ENCODE measurements at regions not wholly inside any gene's neighbourhood (a gene's known extent, or its start where the extent isn't known, plus 50 kb on each side); places are given as distances from the start of the nearest gene placed in this dataset.

DNA sequence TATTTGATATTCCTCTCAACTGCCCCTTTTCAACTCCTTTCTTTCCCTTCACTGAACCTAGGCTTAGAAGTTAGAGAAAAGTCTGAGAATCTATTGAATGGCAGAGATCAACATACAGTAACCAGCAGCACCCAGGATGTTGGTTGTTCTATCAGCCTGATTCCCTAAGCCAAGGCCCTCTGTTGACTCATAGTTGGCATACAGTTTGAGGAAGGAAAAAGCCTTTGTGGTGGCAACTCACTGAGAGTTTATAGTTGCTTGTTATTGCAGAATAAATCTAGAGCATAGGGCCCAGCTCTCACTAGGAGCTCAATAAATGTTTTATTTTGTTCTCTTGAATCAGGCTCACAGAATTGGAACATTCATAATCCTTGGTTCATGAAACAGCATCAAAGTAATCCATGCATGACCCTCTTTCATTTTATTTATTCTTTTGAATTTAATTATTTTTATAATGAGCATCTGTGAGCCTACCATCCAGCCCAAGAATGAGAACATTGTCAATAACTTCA is 119.1 kb upstream of the ADGRF1 start:
- ATAC-seq (replicated peaks in 6 of 8) = no peak
- H3K4me3 ChIP-seq = no peak overlapping the region
- no peak overlapping the region for H3K27ac ChIP-seq
- no peaks in the 10 kb centered on the region for H3K4me1 ChIP-seq (replicated peaks in 1 of 2)
- in situ Hi-C loops (cut with MboI; ENCODE audit: low pct_unique_long_range_greater_than_20kb in 2 of 9, low sequenced_read_pairs in 9 of 9, unreplicated experiment in 9 of 9) = no loop called here

DNA sequence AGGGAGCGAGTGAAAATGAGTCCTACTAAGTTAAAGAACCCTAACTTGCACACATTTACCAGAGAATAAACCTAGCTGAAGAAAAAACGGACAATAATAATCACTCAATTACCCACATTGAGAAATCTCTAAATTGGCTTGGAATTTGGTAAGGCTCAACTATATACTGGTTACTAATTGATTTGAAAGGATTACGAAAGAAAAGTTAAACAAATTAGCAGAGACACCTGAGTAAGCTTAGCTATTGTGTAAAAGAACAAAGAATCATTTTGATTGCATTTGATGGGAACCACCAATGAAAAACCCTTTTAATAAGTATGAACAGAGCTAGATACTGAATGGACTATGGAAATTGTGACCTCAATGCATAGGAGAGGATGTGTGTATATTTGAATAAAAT is 118.6 kb upstream of the ADGRF1 start:
- no peaks in the 10 kb centered on the region for H3K4me1 ChIP-seq (replicated peaks in 1 of 2)
- 16 to 98% (median 87%) methylated on average over 3 of the region's 3 CpGs; no CpG with 5 or more reads in 1 of the 10 experiments for WGBS, 10 experiments
- in situ Hi-C loops (cut with MboI; ENCODE audit: low pct_unique_long_range_greater_than_20kb in 2 of 9, low sequenced_read_pairs in 9 of 9, unreplicated experiment in 9 of 9) = no loop called here
- no peak overlapping the region for H3K4me3 ChIP-seq
- ATAC-seq (replicated peaks in 6 of 8) = no peak
- no peak overlapping the region for H3K27ac ChIP-seq

DNA sequence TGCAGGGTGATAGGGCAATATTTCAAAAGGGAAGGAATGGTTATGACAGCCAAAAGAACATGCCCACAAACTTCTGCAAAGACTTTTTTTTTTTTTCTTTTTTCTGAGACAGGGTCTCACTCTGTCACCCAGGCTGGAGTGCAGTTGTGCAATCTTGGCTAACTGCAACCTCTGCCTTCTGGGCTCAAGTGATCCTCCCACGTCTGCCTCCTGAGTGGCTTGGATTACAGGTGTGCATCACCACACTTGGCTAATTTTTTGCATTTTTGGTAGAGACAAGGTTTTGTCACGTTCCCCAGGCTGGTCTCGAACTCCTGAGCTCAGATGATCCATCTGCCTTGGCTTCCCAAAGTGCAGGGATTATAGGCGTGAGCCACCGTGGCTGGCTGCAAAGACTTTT is 117.6 kb upstream of the ADGRF1 start:
- H3K4me3 ChIP-seq = no peak overlapping the region
- WGBS, 10 experiments = 0 to 93% (median 71%) methylated on average over 1 to 4 of the region's 5 CpGs; no CpG with 5 or more reads in 3 of the 10 experiments
- in situ Hi-C loops (cut with MboI; ENCODE audit: low pct_unique_long_range_greater_than_20kb in 2 of 9, low sequenced_read_pairs in 9 of 9, unreplicated experiment in 9 of 9) = no loop called here
- H3K4me1 ChIP-seq (replicated peaks in 1 of 2) = no peaks in the 10 kb centered on the region
- no peak overlapping the region for H3K27ac ChIP-seq
- ATAC-seq (replicated peaks in 6 of 8) = no peak

DNA sequence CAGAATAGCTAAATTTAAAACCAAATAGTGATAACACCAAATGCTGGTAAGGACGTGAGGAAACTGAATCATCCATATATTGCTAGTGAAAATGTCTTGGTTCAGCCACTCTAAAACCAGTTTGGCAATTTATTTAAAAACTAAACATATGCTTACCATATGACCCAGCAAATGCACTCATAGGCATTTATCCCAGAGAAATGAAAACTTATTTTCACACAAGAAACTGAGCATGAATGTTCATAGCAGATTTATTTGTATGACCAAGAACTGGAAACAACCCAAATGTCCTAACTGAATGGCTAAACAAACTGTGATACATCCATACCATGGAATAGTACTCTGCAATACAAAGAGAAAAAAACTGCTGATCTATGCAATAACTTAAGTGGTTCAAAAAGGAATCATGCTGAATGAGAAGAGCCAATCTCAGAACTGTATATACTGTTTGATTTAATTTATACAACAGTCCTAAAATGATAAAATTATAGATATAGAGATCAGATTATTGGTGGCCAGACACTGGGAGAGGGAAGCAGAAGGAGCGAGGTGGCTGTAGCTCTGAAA is 115.6 kb upstream of the ADGRF1 start:
- ATAC-seq (replicated peaks in 6 of 8) = no peak
- no peak overlapping the region for H3K4me3 ChIP-seq
- no peak overlapping the region for H3K27ac ChIP-seq
- WGBS, 10 experiments = 0 to 50% (median 35%) methylated on average over 1 to 2 of the region's 2 CpGs
- H3K4me1 ChIP-seq (replicated peaks in 1 of 2) = peaks cover 0 to 2% of the 10 kb centered on the region in 2 donors
- in situ Hi-C loops (cut with MboI; ENCODE audit: low pct_unique_long_range_greater_than_20kb in 2 of 9, low sequenced_read_pairs in 9 of 9, unreplicated experiment in 9 of 9) = no loop called here

DNA sequence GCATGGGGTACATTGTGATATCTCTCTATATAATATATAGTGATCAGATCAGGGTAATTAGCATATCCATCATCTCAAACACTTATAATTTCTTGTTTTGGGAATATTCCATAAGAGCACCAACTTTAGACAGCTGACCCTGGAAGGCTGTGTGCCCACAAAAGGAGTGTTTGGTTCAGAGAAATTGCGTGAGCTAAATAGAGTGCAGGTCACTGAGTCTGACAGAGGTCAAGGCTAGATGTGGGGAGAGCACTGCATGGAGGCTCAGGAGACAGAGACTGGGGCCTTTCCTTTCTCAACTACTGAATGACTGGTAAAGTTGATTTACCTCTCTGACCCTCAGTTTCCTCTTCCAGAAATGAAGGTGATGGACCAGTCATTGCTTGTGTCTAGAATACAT is 114.9 kb upstream of the ADGRF1 start:
- WGBS, 10 experiments = 38 to 71% (median 52%) methylated on average over 1 of the region's 1 CpG; no CpG with 5 or more reads in 6 of the 10 experiments
- in situ Hi-C loops (cut with MboI; ENCODE audit: low pct_unique_long_range_greater_than_20kb in 2 of 9, low sequenced_read_pairs in 9 of 9, unreplicated experiment in 9 of 9) = no loop called here

DNA sequence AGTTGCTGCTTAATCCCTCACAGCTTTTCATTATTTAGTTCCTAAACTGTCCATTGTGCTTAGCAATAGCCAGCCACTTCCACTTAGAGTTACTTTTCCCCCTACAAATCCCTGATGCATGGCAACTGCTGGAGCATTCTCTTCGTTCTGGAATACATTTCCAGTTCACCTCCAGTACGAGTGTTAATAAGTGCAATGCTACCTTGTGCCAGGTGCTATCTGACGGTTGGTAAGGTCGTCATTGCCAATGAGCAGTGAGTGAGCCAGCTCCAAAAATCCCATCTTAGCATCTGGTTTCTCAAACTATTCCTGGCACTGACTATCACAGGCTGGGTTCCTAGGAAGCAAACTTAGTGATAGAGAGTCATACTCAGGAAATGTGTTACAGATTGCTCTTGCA is 114.1 kb upstream of the ADGRF1 start:
- in situ Hi-C loops (cut with MboI; ENCODE audit: low pct_unique_long_range_greater_than_20kb in 2 of 9, low sequenced_read_pairs in 9 of 9, unreplicated experiment in 9 of 9) = no loop called here
- Histone ChIP-seq H3K4me3 (no peak overlapping the region), H3K27ac (no peak overlapping the region), H3K4me1 (replicated peaks in 1 of 2) (peaks cover 0 to 2% of the 10 kb centered on the region in 2 donors)
- no peak for ATAC-seq (replicated peaks in 6 of 8)
- 0 to 92% (median 68%) methylated on average over 1 to 4 of the region's 4 CpGs; no CpG with 5 or more reads in 4 of the 10 experiments for WGBS, 10 experiments

More for the DNA sequence above, 114.9 kb upstream of the ADGRF1 start:
- no peak for ATAC-seq (replicated peaks in 6 of 8)
- H3K4me1 ChIP-seq (replicated peaks in 1 of 2) = peaks cover 0 to 2% of the 10 kb centered on the region in 2 donors
- H3K4me3 ChIP-seq = no peak overlapping the region
- no peak overlapping the region for H3K27ac ChIP-seq

DNA sequence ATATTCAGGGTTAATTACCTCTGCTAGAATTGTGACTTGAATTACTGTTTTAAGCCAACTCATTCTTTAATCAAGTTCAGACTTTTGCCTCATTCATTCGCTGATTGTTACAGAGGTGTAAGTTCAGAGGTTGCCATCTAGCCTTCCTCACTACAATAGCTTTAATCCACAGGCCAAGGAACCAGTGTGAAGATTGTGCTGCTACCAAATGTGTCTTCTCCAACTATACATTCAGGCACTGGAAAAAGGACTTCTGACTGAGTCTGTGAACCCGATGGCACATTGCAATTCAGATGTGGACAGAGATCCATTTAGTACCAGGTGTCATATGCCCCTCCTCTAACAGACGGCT is 111.2 kb upstream of the ADGRF1 start:
- ATAC-seq (replicated peaks in 6 of 8) = no peak
- Histone ChIP-seq H3K4me1 (replicated peaks in 1 of 2) (peaks cover 0 to 2% of the 10 kb centered on the region in 2 donors), H3K4me3 (no peak overlapping the region), H3K27ac (no peak overlapping the region)
- WGBS, 10 experiments = 33 to 100% (median 74%) methylated on average over 1 to 3 of the region's 3 CpGs; no CpG with 5 or more reads in 4 of the 10 experiments
- in situ Hi-C loops (cut with MboI; ENCODE audit: low pct_unique_long_range_greater_than_20kb in 2 of 9, low sequenced_read_pairs in 9 of 9, unreplicated experiment in 9 of 9) = no loop called here

DNA sequence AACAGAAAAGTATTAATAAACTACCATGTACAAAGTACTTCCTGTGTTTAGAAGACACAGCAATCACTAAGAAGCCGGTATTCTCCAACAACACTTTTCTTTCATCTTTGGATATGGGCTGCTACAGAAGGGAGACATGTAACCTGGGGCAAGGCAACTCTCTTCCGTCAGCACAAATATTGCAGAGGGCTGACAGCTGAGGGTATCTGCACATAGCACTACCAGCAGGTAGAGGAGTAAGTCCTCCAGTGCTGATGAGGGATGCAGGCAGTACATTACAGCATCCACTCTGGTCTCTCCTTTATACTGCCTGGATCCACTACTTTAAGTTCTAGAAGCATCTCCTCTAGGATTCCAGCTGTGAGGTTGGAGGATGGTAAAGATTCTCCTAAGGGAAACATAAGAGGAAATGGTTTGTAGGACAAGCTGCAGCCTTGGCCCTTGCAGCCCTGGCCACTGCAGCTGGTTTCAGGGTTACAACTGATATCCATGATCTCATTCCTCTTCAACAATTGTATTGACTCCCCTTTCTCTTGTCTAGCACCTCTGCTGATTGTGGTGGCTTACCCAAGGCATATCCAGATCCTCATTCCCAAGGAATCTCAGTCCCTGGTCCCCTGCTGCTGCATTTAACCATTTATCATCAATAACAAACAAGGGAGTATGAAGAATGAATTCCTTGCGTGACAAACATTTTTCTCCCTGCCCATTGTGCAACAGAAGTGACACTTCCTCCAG is 110.7 kb upstream of the ADGRF1 start:
- ATAC-seq (replicated peaks in 6 of 8) = no peak
- 43 to 100% (median 90%) methylated on average over 1 to 3 of the region's 3 CpGs; no CpG with 5 or more reads in 1 of the 10 experiments for WGBS, 10 experiments
- Histone ChIP-seq H3K27ac (no peak overlapping the region), H3K4me3 (no peak overlapping the region), H3K4me1 (replicated peaks in 1 of 2) (peaks cover 2 to 4% of the 10 kb centered on the region in 2 donors)
- in situ Hi-C loops (cut with MboI; ENCODE audit: low pct_unique_long_range_greater_than_20kb in 2 of 9, low sequenced_read_pairs in 9 of 9, unreplicated experiment in 9 of 9) = no loop called here

DNA sequence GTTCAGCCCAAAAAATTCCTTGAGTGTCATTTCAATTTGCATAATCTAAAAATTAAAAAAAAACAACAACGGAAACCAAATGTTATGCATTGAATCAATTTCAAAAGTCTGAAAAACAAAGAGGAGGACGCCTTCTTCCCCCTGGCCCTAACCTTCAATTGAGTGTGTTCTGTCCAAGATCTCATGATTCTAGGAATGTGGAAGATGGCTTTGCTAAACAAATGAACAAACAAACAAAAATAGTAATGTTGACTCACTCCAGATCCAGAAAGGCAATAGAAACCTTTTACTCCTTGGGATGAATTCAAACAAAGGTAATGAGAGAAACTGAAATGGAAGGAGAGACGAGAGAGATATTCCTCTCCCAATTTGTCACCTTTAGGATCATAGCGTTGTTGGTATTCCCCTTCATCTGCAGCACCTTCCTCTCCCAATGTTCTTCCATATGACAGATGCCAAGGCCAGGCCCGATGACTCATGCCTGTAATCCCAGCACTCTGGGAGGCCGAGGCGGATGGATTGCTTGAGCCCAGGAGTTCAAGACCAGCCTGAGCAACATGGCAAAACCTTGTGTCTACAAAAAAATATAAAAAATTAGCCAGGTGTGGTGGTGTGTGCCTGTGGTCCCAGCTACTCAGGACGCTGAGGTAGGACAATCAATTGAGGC is 109.2 kb upstream of the ADGRF1 start:
- peaks cover 17 to 18% of the 10 kb centered on the region in 2 donors for H3K4me1 ChIP-seq (replicated peaks in 1 of 2)
- in situ Hi-C loops (cut with MboI; ENCODE audit: low pct_unique_long_range_greater_than_20kb in 2 of 9, low sequenced_read_pairs in 9 of 9, unreplicated experiment in 9 of 9) = no loop called here
- no peak overlapping the region for H3K27ac ChIP-seq
- ATAC-seq (replicated peaks in 6 of 8) = no peak
- WGBS, 10 experiments = 26 to 95% (median 81%) methylated on average over 1 to 7 of the region's 8 CpGs
- no peak overlapping the region for H3K4me3 ChIP-seq

DNA sequence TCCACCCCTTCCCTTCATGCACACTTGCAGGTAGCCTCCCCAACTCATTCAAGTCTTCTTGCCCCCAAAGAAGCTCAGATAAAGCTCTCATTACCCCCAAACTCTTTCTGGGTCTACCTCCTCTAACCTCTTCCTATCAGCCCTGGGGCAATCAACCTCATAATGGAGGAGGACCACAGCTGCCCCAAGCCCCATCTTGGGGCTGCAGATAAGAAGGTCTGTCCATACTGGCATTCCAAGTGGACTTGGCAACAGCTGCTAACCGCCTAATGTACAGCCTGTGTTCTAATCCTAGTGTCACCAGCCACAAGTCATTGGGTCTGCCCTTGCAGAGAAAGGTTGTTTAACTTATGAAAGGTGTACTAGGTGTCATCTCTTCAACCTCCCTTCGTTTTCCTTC is 107.4 kb upstream of the ADGRF1 start:
- ATAC-seq (replicated peaks in 6 of 8) = no peak
- Histone ChIP-seq H3K4me1 (replicated peaks in 1 of 2) (peaks cover 18 to 19% of the 10 kb centered on the region in 2 donors), H3K4me3 (no peak overlapping the region), H3K27ac (no peak overlapping the region)
- in situ Hi-C loops (cut with MboI; ENCODE audit: low pct_unique_long_range_greater_than_20kb in 2 of 9, low sequenced_read_pairs in 9 of 9, unreplicated experiment in 9 of 9) = no loop called here
- WGBS, 10 experiments = 0 to 86% (median 0%) methylated on average over 1 to 2 of the region's 2 CpGs; no CpG with 5 or more reads in 4 of the 10 experiments

DNA sequence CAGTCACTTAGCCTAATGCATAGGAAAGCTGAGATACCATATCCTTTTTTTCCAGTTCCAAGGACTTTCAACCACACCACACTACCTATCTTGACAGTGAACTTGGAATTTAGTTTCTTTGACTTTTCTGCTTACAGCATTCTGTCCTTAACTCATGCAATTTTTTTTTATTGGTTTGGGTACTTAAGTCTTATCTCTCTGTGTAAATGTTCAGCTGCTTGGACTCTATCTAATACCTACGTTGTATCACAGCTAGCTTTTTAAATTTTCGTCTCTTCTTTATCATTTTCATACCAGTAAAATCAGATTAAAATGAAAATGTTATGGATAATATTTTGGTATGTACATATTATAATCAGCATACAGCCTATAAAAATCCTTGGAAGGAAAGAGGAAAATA is 106.9 kb upstream of the ADGRF1 start:
- Histone ChIP-seq H3K27ac (no peak overlapping the region), H3K4me1 (replicated peaks in 1 of 2) (peaks cover 18 to 19% of the 10 kb centered on the region in 2 donors), H3K4me3 (no peak overlapping the region)
- no peak for ATAC-seq (replicated peaks in 6 of 8)
- 15 to 100% (median 75%) methylated on average over 1 to 2 of the region's 2 CpGs; no CpG with 5 or more reads in 1 of the 10 experiments for WGBS, 10 experiments
- in situ Hi-C loops (cut with MboI; ENCODE audit: low pct_unique_long_range_greater_than_20kb in 2 of 9, low sequenced_read_pairs in 9 of 9, unreplicated experiment in 9 of 9) = no loop called here

DNA sequence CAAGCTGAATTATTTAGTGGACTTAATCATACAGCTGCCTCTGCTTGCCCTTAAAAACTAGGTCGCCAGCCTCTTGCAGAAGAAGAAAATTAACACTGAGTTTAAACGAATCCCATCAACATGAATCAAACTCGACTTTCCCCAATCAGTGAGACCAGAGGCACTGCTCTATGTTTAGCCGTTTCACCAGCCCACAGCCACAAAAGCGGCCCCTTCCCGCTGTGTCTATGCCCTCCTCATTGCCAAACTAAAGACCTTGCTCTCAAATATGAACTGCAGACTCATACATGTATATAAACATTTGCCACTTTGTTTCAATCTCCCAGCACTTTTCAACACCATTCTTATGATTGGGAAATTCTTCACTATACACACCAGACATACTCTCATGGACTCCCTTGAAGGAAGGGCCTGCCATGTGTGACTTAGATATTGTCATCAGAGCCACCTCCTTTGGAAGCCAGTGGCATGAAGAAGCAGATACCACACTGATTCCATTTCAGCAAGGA is 105.8 kb upstream of the ADGRF1 start:
- in situ Hi-C loops (cut with MboI; ENCODE audit: low pct_unique_long_range_greater_than_20kb in 2 of 9, low sequenced_read_pairs in 9 of 9, unreplicated experiment in 9 of 9) = no loop called here
- no peak overlapping the region for H3K4me3 ChIP-seq
- H3K4me1 ChIP-seq (replicated peaks in 1 of 2) = peaks cover 18 to 19% of the 10 kb centered on the region in 2 donors
- WGBS, 10 experiments = 0 to 77% (median 40%) methylated on average over 1 to 6 of the region's 6 CpGs; no CpG with 5 or more reads in 1 of the 10 experiments
- ATAC-seq (replicated peaks in 6 of 8) = peak in 1 of 8 experiments; percentile 24
- no peak overlapping the region for H3K27ac ChIP-seq

DNA sequence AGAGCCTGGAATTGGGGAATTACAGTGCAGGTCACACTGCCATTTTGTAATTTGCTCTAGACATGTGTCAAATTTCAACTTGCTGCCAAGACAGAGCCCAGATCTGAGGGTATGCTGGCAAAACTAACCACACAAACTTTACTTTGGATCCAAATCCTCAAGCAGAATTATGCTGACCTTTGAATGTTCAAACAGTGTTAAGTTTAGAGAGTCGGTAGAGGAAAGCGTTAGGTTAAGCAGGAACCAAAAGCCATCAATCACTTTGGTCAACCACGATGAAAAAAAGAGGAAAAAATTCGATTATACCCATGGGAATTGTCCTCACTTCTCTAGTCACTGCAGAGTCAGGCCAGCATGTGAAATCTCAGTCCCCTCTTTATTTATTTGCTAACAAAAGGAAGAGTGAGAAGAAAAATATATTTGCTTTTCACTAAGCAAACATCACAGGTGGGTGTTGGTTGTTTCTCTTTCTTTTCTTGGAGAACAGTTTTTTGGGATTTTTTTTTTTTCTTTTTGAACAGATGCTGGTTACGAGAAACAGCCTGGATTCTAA is 105.1 kb upstream of the ADGRF1 start:
- Histone ChIP-seq H3K4me3 (no peak overlapping the region), H3K27ac (no peak overlapping the region), H3K4me1 (replicated peaks in 1 of 2) (peaks cover 17 to 18% of the 10 kb centered on the region in 2 donors)
- 4 to 61% (median 38%) methylated on average over 3 to 5 of the region's 5 CpGs; no CpG with 5 or more reads in 2 of the 10 experiments for WGBS, 10 experiments
- peak in 4 of 8 experiments; percentile 28 to 66 (median 54) for ATAC-seq (replicated peaks in 6 of 8)
- in situ Hi-C loops (cut with MboI; ENCODE audit: low pct_unique_long_range_greater_than_20kb in 2 of 9, low sequenced_read_pairs in 9 of 9, unreplicated experiment in 9 of 9) = no loop called here
